CD14-positive monocyte (primary cell): ENCODE measurements at regions not wholly inside any gene's neighbourhood (a gene's known extent, or its start where the extent isn't known, plus 50 kb on each side); places are given as distances from the start of the nearest gene placed in this dataset.

Experiments
- DNase-seq, 3 donors: peaks; one replicate each; pipeline ENCODE4 v3.0.0-alpha.2; 2011 to 2022
- H2AFZ ChIP-seq: 2 replicates; pipeline ENCODE4 v1.6.0; 2012; ENCODE audit warnings: mild to moderate bottlenecking, low read depth, low read length, inconsistent platforms; ENCODE audit not compliant: insufficient read depth, poor library complexity, severe bottlenecking
- H3K27ac ChIP-seq, 2 donors: 1 replicate in 1 of 2; 2 replicates in 1 of 2; pipeline ENCODE4 v1.5.1; 2012 to 2013; ENCODE audit warnings: low read length in 2 of 2, control low read depth in 1 of 2, inconsistent platforms in 1 of 2, low read depth in 1 of 2, mild to moderate bottlenecking in 1 of 2
- H3K27me3 ChIP-seq, 2 donors: one replicate each; pipeline versions ENCODE4 v1.6.0 to v1.6.1; 2011 to 2013; ENCODE audit warnings: low read length in 2 of 2; ENCODE audit not compliant: control insufficient read depth in 2 of 2, insufficient read depth in 2 of 2
- H3K36me3 ChIP-seq, 2 donors: replicated peaks in 1 of 2; 1 replicate in 1 of 2; 2 replicates in 1 of 2; pipeline versions ENCODE4 v1.5.1 to v1.6.1; 2012 to 2013; ENCODE audit warnings: low read length in 2 of 2, control low read depth in 1 of 2, inconsistent platforms in 1 of 2, mild to moderate bottlenecking in 1 of 2; ENCODE audit not compliant: insufficient read depth in 2 of 2, control insufficient read depth in 1 of 2
- H3K4me1 ChIP-seq, 2 donors: 1 replicate in 1 of 2; 2 replicates in 1 of 2; pipeline versions ENCODE4 v1.5.1 to v1.6.1; 2012 to 2013; ENCODE audit warnings: low read length in 2 of 2, control low read depth in 1 of 2, inconsistent platforms in 1 of 2, mild to moderate bottlenecking in 1 of 2, moderate library complexity in 1 of 2; ENCODE audit not compliant: insufficient read depth in 2 of 2, control insufficient read depth in 1 of 2
- H3K4me2 ChIP-seq: replicated peaks from 2 replicates; pipeline ENCODE3; 2012; ENCODE audit warnings: low read length, moderate library complexity, mild to moderate bottlenecking; ENCODE audit not compliant: poor library complexity, severe bottlenecking; ENCODE audit errors: extremely low read depth
- H3K4me3 ChIP-seq, 3 experiments: fragments of 200-600 bp in 1 of 3; sonication (generic) in 1 of 3; replicated peaks in 1 of 3; 1 replicate in 2 of 3; 2 replicates in 1 of 3; pipeline ENCODE4 v1.5.1; 2011 to 2013; ENCODE audit warnings: low read length in 3 of 3, mild to moderate bottlenecking in 3 of 3, control low read depth in 2 of 3, low read depth in 2 of 3, inconsistent platforms in 1 of 3, moderate library complexity in 1 of 3
- H3K79me2 ChIP-seq: 2 replicates; pipeline ENCODE4 v1.6.0; 2012; ENCODE audit warnings: mild to moderate bottlenecking, control low read depth, inconsistent platforms, low read length, moderate library complexity; ENCODE audit not compliant: insufficient read depth
- H3K9ac ChIP-seq: 2 replicates; pipeline ENCODE4 v1.6.0; 2017; ENCODE audit warnings: low read length, mild to moderate bottlenecking; ENCODE audit not compliant: insufficient read depth, poor library complexity, severe bottlenecking
- H3K9me3 ChIP-seq, 2 donors: replicated peaks in 1 of 2; 1 replicate in 1 of 2; 2 replicates in 1 of 2; pipeline versions ENCODE4 v1.5.1 to v1.6.1; 2012 to 2013; ENCODE audit warnings: low read length in 2 of 2, control low read depth in 1 of 2; ENCODE audit not compliant: control insufficient read depth in 1 of 2, insufficient read depth in 1 of 2
- H4K20me1 ChIP-seq: 2 replicates; pipeline ENCODE4 v1.6.0; 2012; ENCODE audit warnings: mild to moderate bottlenecking, low read length, control low read depth, moderate library complexity; ENCODE audit not compliant: insufficient read depth
- H3K27ac Mint-ChIP-seq, 7 donors: one replicate each; pipeline ENCODE4 v1.8.0; 2020; ENCODE audit warnings: mild to moderate bottlenecking in 7 of 7, mixed read lengths in 7 of 7, moderate library complexity in 6 of 7, inconsistent platforms in 2 of 7
- H3K27me3 Mint-ChIP-seq, 3 donors: one replicate each; pipeline ENCODE4 v1.8.0; 2021 to 2022; ENCODE audit warnings: low read depth in 3 of 3, mild to moderate bottlenecking in 3 of 3, mixed read lengths in 3 of 3, moderate library complexity in 3 of 3, inconsistent platforms in 1 of 3
- H3K36me3 Mint-ChIP-seq, 2 donors: one replicate each; pipeline ENCODE4 v1.8.0; 2020; ENCODE audit warnings: mixed read lengths in 2 of 2, inconsistent platforms in 1 of 2, mild to moderate bottlenecking in 1 of 2
- H3K4me1 Mint-ChIP-seq: one replicate; pipeline ENCODE4 v1.8.0; 2020; ENCODE audit warnings: mild to moderate bottlenecking, mixed read lengths
- H3K4me3 Mint-ChIP-seq, 2 donors: one replicate each; pipeline ENCODE4 v1.8.0; 2020; ENCODE audit warnings: mild to moderate bottlenecking in 2 of 2, mixed read lengths in 2 of 2, moderate library complexity in 1 of 2
- H3K9me3 Mint-ChIP-seq, 7 donors: one replicate each; pipeline ENCODE4 v1.8.0; 2020 to 2022; ENCODE audit warnings: mixed read lengths in 7 of 7, mild to moderate bottlenecking in 6 of 7, moderate library complexity in 6 of 7, inconsistent platforms in 2 of 7
- WGBS: methylation state at CpG from one replicate; pipeline ENCODE4 v1.1.5; 2013; ENCODE audit warnings: missing lambda C conversion rate; ENCODE audit not compliant: insufficient coverage; 5-methylcytosine and 5-hydroxymethylcytosine counted together
- intact Hi-C, 2 donors: fragments of 100-400 bp; cut with micrococcal nuclease; formaldehyde crosslinking; loops; one replicate each; pipeline versions ENCODE4 v1.15.0 to v1.15.1; 2023
- TF ChIP-seq, protein P1 (sequence below): fragments of 200-600 bp; IDR thresholded peaks from one replicate; pipeline ENCODE4 v1.8.0; 2022; ENCODE audit warnings: antibody characterized with exemption, mild to moderate bottlenecking

DNA sequence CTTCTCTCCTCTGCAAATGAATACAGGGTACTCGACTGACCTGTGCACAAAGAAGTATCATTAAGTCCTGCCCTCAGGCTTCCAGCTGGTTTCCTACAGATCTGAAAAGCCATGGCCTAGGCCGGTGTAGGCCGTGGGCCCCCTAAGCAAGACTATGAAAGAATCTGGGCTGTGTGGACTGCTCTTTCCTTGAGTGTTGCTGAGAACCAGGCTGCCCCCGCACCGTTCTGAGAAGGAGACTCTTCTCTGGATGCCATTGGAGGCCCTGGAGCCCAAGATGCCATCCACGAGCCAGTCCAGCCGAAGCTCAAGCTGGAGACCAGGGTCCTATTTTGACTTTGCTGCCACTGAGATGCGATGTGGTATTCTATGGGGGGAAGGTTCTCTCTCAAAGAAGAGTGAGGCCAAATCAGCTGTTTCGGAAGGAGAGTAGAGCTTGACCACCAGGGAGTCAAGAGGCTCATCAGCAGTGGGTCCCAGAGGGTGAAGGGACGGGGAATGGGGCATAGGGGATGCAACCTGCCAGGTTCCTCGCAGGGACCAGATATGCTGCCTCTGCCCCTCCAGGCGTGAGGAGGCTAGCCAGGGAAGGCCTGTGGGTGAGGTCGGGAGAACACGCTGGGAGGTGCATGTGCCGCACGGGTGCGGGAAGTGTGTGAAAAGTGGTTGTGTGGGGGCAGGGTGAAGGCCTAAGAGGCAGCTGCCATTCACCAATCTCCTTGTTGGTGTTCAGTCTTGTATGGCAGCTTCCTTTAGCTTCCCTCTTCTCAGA, 96.4 kb upstream of the B3GAT1 start:
- peaks cover 0 to 12% (median 7%) of the 10 kb centered on the region in 3 donors for H3K27me3 Mint-ChIP-seq
- no peaks in the 10 kb centered on the region for H3K36me3 Mint-ChIP-seq
- no peak overlapping the region for H3K27ac Mint-ChIP-seq
- Histone ChIP-seq H3K27ac (no peak overlapping the region), H2AFZ (no peak overlapping the region), H3K4me1 (no peaks in the 10 kb centered on the region), H3K4me2 (no peak overlapping the region), H3K36me3 (no peaks in the 10 kb centered on the region), H3K79me2 (no peaks in the 10 kb centered on the region), H4K20me1 (no peaks in the 10 kb centered on the region), H3K9ac (no peak overlapping the region), H3K4me3 (no peak overlapping the region), H3K27me3 (no peaks in the 10 kb centered on the region), H3K9me3 (no peaks in the 10 kb centered on the region)
- DNase-seq, result no peak
- no peaks in the 10 kb centered on the region for H3K9me3 Mint-ChIP-seq
- no peak overlapping the region for H3K4me3 Mint-ChIP-seq
- 91% methylated on average over 13 of the region's 17 CpGs for WGBS
- intact Hi-C loops, result no loop called here
- H3K4me1 Mint-ChIP-seq, result no peaks in the 10 kb centered on the region
- TF ChIP-seq, protein P1, sequence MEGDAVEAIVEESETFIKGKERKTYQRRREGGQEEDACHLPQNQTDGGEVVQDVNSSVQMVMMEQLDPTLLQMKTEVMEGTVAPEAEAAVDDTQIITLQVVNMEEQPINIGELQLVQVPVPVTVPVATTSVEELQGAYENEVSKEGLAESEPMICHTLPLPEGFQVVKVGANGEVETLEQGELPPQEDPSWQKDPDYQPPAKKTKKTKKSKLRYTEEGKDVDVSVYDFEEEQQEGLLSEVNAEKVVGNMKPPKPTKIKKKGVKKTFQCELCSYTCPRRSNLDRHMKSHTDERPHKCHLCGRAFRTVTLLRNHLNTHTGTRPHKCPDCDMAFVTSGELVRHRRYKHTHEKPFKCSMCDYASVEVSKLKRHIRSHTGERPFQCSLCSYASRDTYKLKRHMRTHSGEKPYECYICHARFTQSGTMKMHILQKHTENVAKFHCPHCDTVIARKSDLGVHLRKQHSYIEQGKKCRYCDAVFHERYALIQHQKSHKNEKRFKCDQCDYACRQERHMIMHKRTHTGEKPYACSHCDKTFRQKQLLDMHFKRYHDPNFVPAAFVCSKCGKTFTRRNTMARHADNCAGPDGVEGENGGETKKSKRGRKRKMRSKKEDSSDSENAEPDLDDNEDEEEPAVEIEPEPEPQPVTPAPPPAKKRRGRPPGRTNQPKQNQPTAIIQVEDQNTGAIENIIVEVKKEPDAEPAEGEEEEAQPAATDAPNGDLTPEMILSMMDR, result no peak

DNA sequence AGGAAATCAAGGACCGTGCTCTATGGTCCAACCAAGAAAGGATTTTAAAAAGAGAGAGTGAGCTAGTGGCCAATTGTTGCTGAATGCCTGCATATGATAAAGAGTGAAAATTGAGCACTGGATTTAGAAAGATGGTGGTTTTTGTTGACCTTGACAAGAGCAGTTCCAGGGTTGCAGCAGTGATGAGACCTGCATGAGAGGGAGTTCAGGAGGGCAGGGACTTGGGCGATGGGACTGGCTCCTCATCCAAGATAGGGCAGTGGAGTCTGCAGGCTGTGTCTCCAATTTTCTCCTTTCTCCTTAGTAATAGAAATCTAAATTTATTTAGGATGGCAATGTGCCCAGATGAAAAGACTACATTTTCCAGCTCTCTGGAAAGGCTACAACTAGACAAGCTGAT, 94.0 kb upstream of the B3GAT1 start:
- no peak for DNase-seq
- WGBS, result 100% methylated on average over 1 of the region's 2 CpGs
- Histone ChIP-seq H3K9ac (no peak overlapping the region), H3K79me2 (no peaks in the 10 kb centered on the region), H3K9me3 (no peaks in the 10 kb centered on the region), H3K27ac (no peak overlapping the region), H3K27me3 (no peaks in the 10 kb centered on the region), H3K4me1 (no peaks in the 10 kb centered on the region), H3K36me3 (no peaks in the 10 kb centered on the region), H2AFZ (no peak overlapping the region), H3K4me3 (no peak overlapping the region), H4K20me1 (no peaks in the 10 kb centered on the region), H3K4me2 (no peak overlapping the region)
- Mint-ChIP-seq H3K36me3 (no peaks in the 10 kb centered on the region), H3K27me3 (peaks cover 3 to 12% (median 10%) of the 10 kb centered on the region in 3 donors), H3K4me1 (no peaks in the 10 kb centered on the region), H3K27ac (no peak overlapping the region), H3K9me3 (no peaks in the 10 kb centered on the region), H3K4me3 (no peak overlapping the region)
- TF ChIP-seq, protein P1, result no peak
- intact Hi-C loops, result no loop called here
